Activated B cell treated with CpG ODN at 0.5 μM for 24 hours (primary cell): ENCODE measurements at regions not wholly inside any gene's neighbourhood (a gene's known extent, or its start where the extent isn't known, plus 50 kb on each side); places are given as distances from the start of the nearest gene placed in this dataset.

Experiments used
- ATAC-seq: fragments of 200-7000 bp; cut with Tn5 transposase; one replicate; pipeline ENCODE4 v1.10.0; 2021; ENCODE audit warnings: low read depth, mild to moderate bottlenecking, moderate library complexity
- CTCF ChIA-PET: fragments of 350-600 bp; sonication (Branson Sonifier 250); formaldehyde crosslinking; loops from one replicate; lab custom pipeline; 2021; ENCODE audit warnings: antibody characterized with exemption; lab: Charles Lee
- POLR2A ChIA-PET: fragments of 350-600 bp; sonication (Branson Sonifier 250); formaldehyde crosslinking; loops from one replicate; lab custom pipeline; 2021; ENCODE audit warnings: antibody characterized with exemption; lab: Charles Lee
- DNase-seq: peaks from one replicate; pipeline ENCODE4 v3.0.0; 2022
- H3K27ac Mint-ChIP-seq: one replicate; pipeline ENCODE4 v1.8.0; 2020; ENCODE audit warnings: mixed read lengths
- H3K27me3 Mint-ChIP-seq: one replicate; pipeline ENCODE4 v1.8.0; 2021; ENCODE audit warnings: mixed read lengths
- H3K36me3 Mint-ChIP-seq: one replicate; pipeline ENCODE4 v1.8.0; 2021; ENCODE audit warnings: low read depth, mixed read lengths
- H3K4me1 Mint-ChIP-seq: one replicate; pipeline ENCODE4 v1.8.0; 2021; ENCODE audit warnings: mixed read lengths
- H3K4me3 Mint-ChIP-seq: one replicate; pipeline ENCODE4 v1.8.0; 2020; ENCODE audit warnings: mild to moderate bottlenecking, mixed read lengths
- H3K9me3 Mint-ChIP-seq: one replicate; pipeline ENCODE4 v1.8.0; 2020; ENCODE audit warnings: mixed read lengths
- intact Hi-C: fragments of 100-400 bp; cut with micrococcal nuclease; formaldehyde crosslinking; loops from one replicate; pipeline ENCODE4 v1.15.1; 2024
- TF ChIP-seq, protein P1 (sequence below): fragments of 200-600 bp; IDR thresholded peaks from one replicate; pipeline ENCODE4 v1.8.0; 2022; ENCODE audit warnings: antibody characterized with exemption, mild to moderate bottlenecking

DNA sequence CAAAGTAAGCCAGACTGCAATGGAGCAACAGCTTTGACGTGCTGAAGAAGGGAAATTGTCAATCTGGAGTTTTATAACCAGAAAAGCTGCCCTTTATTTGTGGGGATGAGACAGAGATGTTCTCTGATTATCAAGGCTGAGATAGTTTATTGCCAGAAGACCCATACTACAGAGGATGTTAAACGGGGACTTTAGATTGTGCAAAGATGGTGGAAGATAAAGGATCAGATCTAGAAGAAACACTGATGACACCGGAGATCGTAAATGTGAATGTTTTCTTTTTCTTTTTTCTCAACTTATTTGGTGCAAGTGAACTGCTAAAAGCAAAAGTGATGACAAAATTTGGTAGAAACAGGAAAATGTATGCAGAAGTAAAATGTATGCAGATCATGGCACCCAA, 178.3 kb upstream of the PLEKHG7 start:
- peaks cover 1% of the 10 kb centered on the region for H3K36me3 Mint-ChIP-seq
- H3K9me3 Mint-ChIP-seq = peaks cover 5% of the 10 kb centered on the region
- TF ChIP-seq, protein P1, sequence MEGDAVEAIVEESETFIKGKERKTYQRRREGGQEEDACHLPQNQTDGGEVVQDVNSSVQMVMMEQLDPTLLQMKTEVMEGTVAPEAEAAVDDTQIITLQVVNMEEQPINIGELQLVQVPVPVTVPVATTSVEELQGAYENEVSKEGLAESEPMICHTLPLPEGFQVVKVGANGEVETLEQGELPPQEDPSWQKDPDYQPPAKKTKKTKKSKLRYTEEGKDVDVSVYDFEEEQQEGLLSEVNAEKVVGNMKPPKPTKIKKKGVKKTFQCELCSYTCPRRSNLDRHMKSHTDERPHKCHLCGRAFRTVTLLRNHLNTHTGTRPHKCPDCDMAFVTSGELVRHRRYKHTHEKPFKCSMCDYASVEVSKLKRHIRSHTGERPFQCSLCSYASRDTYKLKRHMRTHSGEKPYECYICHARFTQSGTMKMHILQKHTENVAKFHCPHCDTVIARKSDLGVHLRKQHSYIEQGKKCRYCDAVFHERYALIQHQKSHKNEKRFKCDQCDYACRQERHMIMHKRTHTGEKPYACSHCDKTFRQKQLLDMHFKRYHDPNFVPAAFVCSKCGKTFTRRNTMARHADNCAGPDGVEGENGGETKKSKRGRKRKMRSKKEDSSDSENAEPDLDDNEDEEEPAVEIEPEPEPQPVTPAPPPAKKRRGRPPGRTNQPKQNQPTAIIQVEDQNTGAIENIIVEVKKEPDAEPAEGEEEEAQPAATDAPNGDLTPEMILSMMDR = no peak
- no peaks in the 10 kb centered on the region for H3K27me3 Mint-ChIP-seq
- no peak overlapping the region for H3K27ac Mint-ChIP-seq
- no peak for DNase-seq
- intact Hi-C loops = no loop called here
- ChIA-PET CTCF (no interaction called here), POLR2A (interaction anchor here (0.6 kb wide), 2 partner anchors 16 to 515 kb away, joined by 3 read pairs; no protein-coding TSS in a partner anchor)
- peaks cover 18% of the 10 kb centered on the region for H3K4me1 Mint-ChIP-seq
- no peak for ATAC-seq
- no peak overlapping the region for H3K4me3 Mint-ChIP-seq

GRCh38 chr12:92520511-92520910, 182.3 kb upstream of the PLEKHG7 start:
- intact Hi-C loops = no loop called here

DNA sequence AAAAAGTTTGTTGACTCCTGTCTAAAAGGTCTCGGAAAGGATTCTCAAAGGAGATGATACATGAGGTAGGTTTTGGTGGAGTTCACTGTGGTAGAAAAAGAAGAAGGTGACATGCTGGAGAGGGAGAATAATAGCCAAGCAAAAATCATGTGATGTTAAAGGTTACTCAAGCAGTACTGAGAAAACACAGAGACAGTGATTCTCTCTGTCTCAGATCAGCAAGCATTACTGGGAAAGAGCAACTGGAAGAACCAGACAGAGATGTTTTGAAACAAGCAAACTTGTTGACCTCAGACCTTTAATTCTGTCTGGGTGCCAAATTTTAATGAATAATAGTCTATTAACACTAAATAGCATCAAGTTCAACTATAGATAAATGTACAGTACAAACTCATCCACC, 183.5 kb upstream of the PLEKHG7 start:
- ATAC-seq (no peak), DNase-seq (no peak)
- H3K4me1 Mint-ChIP-seq = peaks cover 47% of the 10 kb centered on the region
- peaks cover 5% of the 10 kb centered on the region for H3K9me3 Mint-ChIP-seq
- ChIA-PET CTCF (no interaction called here), POLR2A (no interaction called here)
- H3K27ac Mint-ChIP-seq = peak overlapping the region; percentile 5
- intact Hi-C loops = no loop called here
- H3K36me3 Mint-ChIP-seq = peaks cover 1% of the 10 kb centered on the region
- H3K27me3 Mint-ChIP-seq = no peaks in the 10 kb centered on the region
- H3K4me3 Mint-ChIP-seq = no peak overlapping the region
- TF ChIP-seq, protein P1 = no peak

More at GRCh38 chr12:92520511-92520910, 182.3 kb upstream of the PLEKHG7 start:
- Mint-ChIP-seq H3K27me3 (no peaks in the 10 kb centered on the region), H3K4me1 (peaks cover 44% of the 10 kb centered on the region), H3K27ac (no peak overlapping the region), H3K9me3 (peaks cover 5% of the 10 kb centered on the region), H3K4me3 (no peak overlapping the region), H3K36me3 (peaks cover 1% of the 10 kb centered on the region)
- no peak for ATAC-seq
- TF ChIP-seq, protein P1 = no peak
- CTCF ChIA-PET = no interaction called here
- POLR2A ChIA-PET = no interaction called here
- DNase-seq = no peak

- ChIA-PET CTCF (interaction anchor here (1.2 kb wide), 1 partner anchor 12 kb away, joined by 3 read pairs; no protein-coding TSS in a partner anchor), POLR2A (no interaction called here)
- H3K36me3 Mint-ChIP-seq = no peaks in the 10 kb centered on the region
Observed at GRCh38 chr12:92518071-92518470, 184.7 kb upstream of the PLEKHG7 start.

GRCh38 chr12:92516277-92516600, 186.6 kb upstream of the PLEKHG7 start:
- peaks cover 3% of the 10 kb centered on the region for H3K9me3 Mint-ChIP-seq
- ChIA-PET POLR2A (interaction anchor here (0.6 to 2.2 kb wide), 7 partner anchors 10 to 1132 kb away, joined by 3 to 31 read pairs (median 4); no protein-coding TSS in a partner anchor), CTCF (interaction anchor here (0.9 to 1.4 kb wide), 2 partner anchors 8 to 705 kb away, joined by 3 read pairs; no protein-coding TSS in a partner anchor)
- peaks cover 48% of the 10 kb centered on the region for H3K4me1 Mint-ChIP-seq
- peak overlapping the region; percentile 37 for H3K27ac Mint-ChIP-seq
- H3K36me3 Mint-ChIP-seq = no peaks in the 10 kb centered on the region
- ATAC-seq (peak; percentile 62), DNase-seq (no peak)
- H3K27me3 Mint-ChIP-seq = no peaks in the 10 kb centered on the region
- TF ChIP-seq, protein P1 = no peak
- H3K4me3 Mint-ChIP-seq = no peak overlapping the region
- intact Hi-C loops = no loop called here

More at GRCh38 chr12:92518071-92518470, 184.7 kb upstream of the PLEKHG7 start:
- ATAC-seq (no peak), DNase-seq (no peak)
- Mint-ChIP-seq H3K27ac (no peak overlapping the region), H3K4me1 (peaks cover 42% of the 10 kb centered on the region), H3K27me3 (no peaks in the 10 kb centered on the region), H3K9me3 (peaks cover 8% of the 10 kb centered on the region), H3K4me3 (no peak overlapping the region)
- intact Hi-C loops = no loop called here
- TF ChIP-seq, protein P1 = no peak
